Psoas muscle (tissue), 7 donors: ENCODE measurements at regions not wholly inside any gene's neighbourhood (a gene's known extent, or its start where the extent isn't known, plus 50 kb on each side); places are given as distances from the start of the nearest gene placed in this dataset.

Experiments used
- ATAC-seq, 4 donors: fragments of 200-7000 bp; cut with Tn5 transposase; one replicate each; pipeline ENCODE4 v1.9.1; 2020; ENCODE audit warnings: moderate library complexity in 3 of 4, mild to moderate bottlenecking in 2 of 4
- DNase-seq, 2 donors: peaks; one replicate each; pipeline ENCODE4 v3.0.0-alpha.2; 2020
- H3K27ac ChIP-seq: fragments of 200-600 bp; one replicate; pipeline ENCODE4 v1.8.0; 2022
- H3K27me3 ChIP-seq, 3 donors: fragments of 200-600 bp in 1 of 3; one replicate each; pipeline versions ENCODE4 v1.6.1 to v1.8.0; 2013 to 2022; ENCODE audit warnings: low read length in 2 of 3, mild to moderate bottlenecking in 2 of 3, moderate library complexity in 1 of 3; ENCODE audit not compliant: insufficient read depth in 3 of 3
- H3K36me3 ChIP-seq, 2 donors: fragments of 200-600 bp in 1 of 2; one replicate each; pipeline versions ENCODE4 v1.6.1 to v1.8.0; 2013 to 2022; ENCODE audit warnings: low read depth in 1 of 2, mild to moderate bottlenecking in 1 of 2, moderate library complexity in 1 of 2; ENCODE audit not compliant: insufficient read depth in 1 of 2
- H3K4me1 ChIP-seq: fragments of 200-600 bp; one replicate; pipeline ENCODE4 v1.8.0; 2022
- H3K4me3 ChIP-seq: fragments of 200-600 bp; one replicate; pipeline ENCODE4 v1.8.0; 2022; ENCODE audit warnings: mild to moderate bottlenecking
- H3K9me3 ChIP-seq: fragments of 200-600 bp; one replicate; pipeline ENCODE4 v1.8.0; 2022
- whole genome bisulfite sequencing, 3 donors: extraction: QIAGEN DNeasy Blood & Tissue Kit; methylation state at CpG; one replicate each; pipeline versions ENCODE4 v1.1.6 to v1.1.7; 2013; 5-methylcytosine and 5-hydroxymethylcytosine counted together
- intact Hi-C, 2 donors: fragments of 100-400 bp; cut with DNase I; formaldehyde crosslinking; loops; one replicate each; pipeline versions ENCODE4 v1.11.0 to v1.14.2; 2022
- TF ChIP-seq, protein P1 (sequence below): fragments of 200-600 bp; IDR thresholded peaks from one replicate; pipeline ENCODE4 v1.8.0; 2022; ENCODE audit warnings: antibody characterized with exemption
- donor health status: healthy with polysubstance abuse.
- donor health status: DM: no; HTN: no; CAD: no; lungs with moderate emphysema.
- donor health status: Bipolar disorder and iron deficiency.
- donor health status: healthy.
- donor health status: DM: yes; HTN: yes; CAD: no.
- donor health status: DM: no; HTN: no; CAD: no.
- donor health status: DM: yes; HTN: yes; CAD: no.

DNA sequence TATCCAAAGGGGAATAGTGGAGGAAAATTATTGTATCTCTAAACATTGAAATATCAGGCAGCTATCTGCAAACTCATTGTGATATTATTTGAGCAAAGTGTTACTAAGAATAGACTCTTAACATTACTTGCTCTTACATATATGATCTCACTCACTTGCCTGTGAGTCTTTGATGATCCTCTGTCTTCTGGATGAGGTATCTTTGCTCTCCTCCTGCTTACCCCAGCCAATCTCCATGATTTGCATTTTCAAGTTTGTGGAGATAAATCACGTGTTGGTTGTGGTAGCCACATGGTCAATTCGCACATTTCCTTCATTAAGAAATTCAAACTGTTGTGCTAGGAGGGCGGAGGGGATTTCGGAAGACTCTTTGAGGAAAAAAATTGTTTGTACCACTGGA, 169.9 kb upstream of the S100G start:
- intact Hi-C loops = no loop called here
- Histone ChIP-seq H3K27me3 (peaks cover 0 to 4% (median 0%) of the 10 kb centered on the region in 3 donors), H3K4me1 (no peaks in the 10 kb centered on the region), H3K9me3 (no peaks in the 10 kb centered on the region), H3K36me3 (no peaks in the 10 kb centered on the region), H3K4me3 (no peak overlapping the region), H3K27ac (no peak overlapping the region)
- 89 to 95% (median 93%) methylated on average over 4 of the region's 4 CpGs for WGBS, 3 donors
- DNase-seq (no peak), ATAC-seq (peak in 2 of 4 donors; percentile 41 to 54)
- TF ChIP-seq, protein P1, sequence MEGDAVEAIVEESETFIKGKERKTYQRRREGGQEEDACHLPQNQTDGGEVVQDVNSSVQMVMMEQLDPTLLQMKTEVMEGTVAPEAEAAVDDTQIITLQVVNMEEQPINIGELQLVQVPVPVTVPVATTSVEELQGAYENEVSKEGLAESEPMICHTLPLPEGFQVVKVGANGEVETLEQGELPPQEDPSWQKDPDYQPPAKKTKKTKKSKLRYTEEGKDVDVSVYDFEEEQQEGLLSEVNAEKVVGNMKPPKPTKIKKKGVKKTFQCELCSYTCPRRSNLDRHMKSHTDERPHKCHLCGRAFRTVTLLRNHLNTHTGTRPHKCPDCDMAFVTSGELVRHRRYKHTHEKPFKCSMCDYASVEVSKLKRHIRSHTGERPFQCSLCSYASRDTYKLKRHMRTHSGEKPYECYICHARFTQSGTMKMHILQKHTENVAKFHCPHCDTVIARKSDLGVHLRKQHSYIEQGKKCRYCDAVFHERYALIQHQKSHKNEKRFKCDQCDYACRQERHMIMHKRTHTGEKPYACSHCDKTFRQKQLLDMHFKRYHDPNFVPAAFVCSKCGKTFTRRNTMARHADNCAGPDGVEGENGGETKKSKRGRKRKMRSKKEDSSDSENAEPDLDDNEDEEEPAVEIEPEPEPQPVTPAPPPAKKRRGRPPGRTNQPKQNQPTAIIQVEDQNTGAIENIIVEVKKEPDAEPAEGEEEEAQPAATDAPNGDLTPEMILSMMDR = no peak

GRCh38 chrX:16484338-16484737, 165.6 kb upstream of the S100G start:
- ATAC-seq (peak; percentile 43 to 70 (median 60)), DNase-seq (no peak)
- no peak overlapping the region for H3K4me3 ChIP-seq
- no peak overlapping the region for H3K27ac ChIP-seq
- peaks cover 0 to 4% (median 0%) of the 10 kb centered on the region in 3 donors for H3K27me3 ChIP-seq
- H3K4me1 ChIP-seq = no peaks in the 10 kb centered on the region
- no peaks in the 10 kb centered on the region for H3K9me3 ChIP-seq
- TF ChIP-seq, protein P1 = no peak
- intact Hi-C loops = no loop called here
- H3K36me3 ChIP-seq = no peaks in the 10 kb centered on the region

- H3K9me3 ChIP-seq = no peaks in the 10 kb centered on the region
- 77 to 98% (median 98%) methylated on average over 2 of the region's 2 CpGs for WGBS, 3 donors
- H3K27ac ChIP-seq = no peak overlapping the region
- DNase-seq = no peak
- no peaks in the 10 kb centered on the region for H3K36me3 ChIP-seq
- TF ChIP-seq, protein P1 = no peak
- ATAC-seq = no peak
- no peaks in the 10 kb centered on the region for H3K4me1 ChIP-seq
- intact Hi-C loops = no loop called here
- H3K4me3 ChIP-seq = no peak overlapping the region
- H3K27me3 ChIP-seq = peaks cover 0 to 4% (median 0%) of the 10 kb centered on the region in 3 donors
These were observed 162.2 kb upstream of the S100G start for GRCh38 chrX:16487620-16488385.

DNA sequence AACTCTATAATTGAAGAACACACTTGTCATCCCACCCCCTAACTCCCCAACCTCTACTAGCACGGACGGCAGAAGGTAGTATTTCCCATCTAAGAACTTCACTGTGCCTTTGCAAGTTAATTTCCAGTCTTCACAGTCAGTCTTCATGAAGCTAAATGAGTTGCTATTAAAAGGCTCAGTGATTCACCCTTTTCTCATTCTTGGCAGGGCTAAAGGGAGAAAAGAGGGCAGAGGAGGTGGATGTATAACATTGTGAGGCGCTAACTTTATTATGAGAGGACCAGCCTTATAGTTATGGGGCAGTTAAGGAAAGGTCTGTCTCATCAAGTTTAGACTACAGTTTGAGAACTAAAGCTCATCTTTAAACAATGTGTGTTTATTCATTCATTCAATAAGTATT, 161.0 kb upstream of the S100G start:
- H3K27ac ChIP-seq = no peak overlapping the region
- TF ChIP-seq, protein P1 = no peak
- no peak overlapping the region for H3K4me3 ChIP-seq
- WGBS, 3 donors = 85 to 90% (median 87%) methylated on average over 3 of the region's 3 CpGs
- H3K9me3 ChIP-seq = no peaks in the 10 kb centered on the region
- intact Hi-C loops = no loop called here
- DNase-seq (no peak), ATAC-seq (peak in 1 of 4 donors; percentile 55)
- no peaks in the 10 kb centered on the region for H3K36me3 ChIP-seq
- H3K4me1 ChIP-seq = no peaks in the 10 kb centered on the region
- peaks cover 0 to 4% (median 0%) of the 10 kb centered on the region in 3 donors for H3K27me3 ChIP-seq

DNA sequence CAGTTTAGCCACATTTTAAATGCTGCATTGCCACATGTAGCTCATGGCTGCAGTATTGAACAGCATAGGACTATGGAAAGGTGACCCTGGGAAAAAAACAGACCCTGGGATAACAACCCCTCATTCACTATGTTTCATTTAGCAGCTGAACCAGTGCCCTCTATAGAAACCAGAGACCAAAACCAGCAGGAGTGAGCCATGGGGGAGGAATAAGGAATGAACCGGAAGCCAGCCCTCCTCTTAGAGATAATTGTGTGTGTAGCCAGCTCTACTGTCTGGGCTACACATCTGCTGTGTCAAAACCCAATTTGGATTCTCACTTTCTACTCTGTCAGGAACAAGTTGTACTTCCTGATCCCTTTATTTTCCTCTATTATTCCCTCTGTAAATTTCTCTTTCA, 158.5 kb upstream of the S100G start:
- Histone ChIP-seq H3K4me3 (no peak overlapping the region), H3K27ac (no peak overlapping the region), H3K36me3 (no peaks in the 10 kb centered on the region), H3K4me1 (no peaks in the 10 kb centered on the region), H3K9me3 (no peaks in the 10 kb centered on the region), H3K27me3 (peaks cover 0 to 6% (median 0%) of the 10 kb centered on the region in 3 donors)
- TF ChIP-seq, protein P1 = no peak
- intact Hi-C loops = no loop called here
- 69 to 90% (median 75%) methylated on average over 1 of the region's 1 CpG for WGBS, 3 donors
- ATAC-seq = no peak
- DNase-seq = no peak
